ENCODE measurements at regions not wholly inside any gene's neighbourhood (a gene's known extent, or its start where the extent isn't known, plus 50 kb on each side); places are given as distances from the start of the nearest gene placed in this dataset.

- WGBS (ENCODE audit: insufficient coverage): 72% methylated on average over 8 of the region's 14 CpGs
- Mint-ChIP-seq H3K9me3 (peaks cover 4 to 9% (median 7%) of the 10 kb centered on the region in 3 donors), H3K4me1 (no peaks in the 10 kb centered on the region), H3K4me3 (no peak overlapping the region), H3K27ac (no peak overlapping the region), H3K36me3 (peaks cover 1% of the 10 kb centered on the region), H3K27me3 (peaks cover 6 to 11% of the 10 kb centered on the region in 2 donors)
- Histone ChIP-seq H3K36me3 (ENCODE audit: control insufficient read depth in 2 of 2, extremely low read depth in 1 of 2, insufficient read depth in 1 of 2, low read length in 1 of 2) (no peaks in the 10 kb centered on the region), H3K27ac (ENCODE audit: low read length) (no peak overlapping the region), H3K27me3 (replicated peaks in 1 of 2; ENCODE audit: control insufficient read depth in 2 of 2, extremely low read depth in 1 of 2, insufficient read depth in 2 of 2, low read length in 1 of 2) (peaks cover 0 to 23% of the 10 kb centered on the region in 2 experiments), H3K4me1 (ENCODE audit: control insufficient read depth in 1 of 2, extremely low read depth in 1 of 2, insufficient read depth in 2 of 2, low read length in 2 of 2) (no peaks in the 10 kb centered on the region), H3K4me3 (ENCODE audit: control insufficient read depth in 1 of 2, extremely low read depth in 1 of 2, low read length in 1 of 2) (no peak overlapping the region), H3K9me3 (no peaks in the 10 kb centered on the region)
- ChIA-PET POLR2A (no interaction called here), CTCF (no interaction called here)
- peak in 1 of 35 experiments; percentile 13 for DNase-seq
- no peak for ATAC-seq (replicated peaks in 1 of 4)
Observed at GRCh38 chr1:5265438-5266075, 611.1 kb downstream of the AJAP1 start.

- POLR2A ChIA-PET: no interaction called here
Observed at GRCh38 chr1:5264476-5264875, 610.1 kb downstream of the AJAP1 start.

GRCh38 chr1:5256793-5257192, 602.4 kb downstream of the AJAP1 start:
- Mint-ChIP-seq H3K36me3 (peaks cover 10% of the 10 kb centered on the region), H3K4me3 (no peak overlapping the region), H3K27ac (no peak overlapping the region), H3K27me3 (peaks cover 0 to 1% of the 10 kb centered on the region in 2 donors), H3K9me3 (peaks cover 3 to 23% (median 14%) of the 10 kb centered on the region in 3 donors), H3K4me1 (no peaks in the 10 kb centered on the region)
- POLR2A ChIA-PET: no interaction called here
- Histone ChIP-seq H3K9me3 (no peaks in the 10 kb centered on the region), H3K27ac (ENCODE audit: low read length) (no peak overlapping the region), H3K4me1 (ENCODE audit: control insufficient read depth in 1 of 2, extremely low read depth in 1 of 2, insufficient read depth in 2 of 2, low read length in 2 of 2) (no peaks in the 10 kb centered on the region), H3K4me3 (ENCODE audit: control insufficient read depth in 1 of 2, extremely low read depth in 1 of 2, low read length in 1 of 2) (no peak overlapping the region), H3K36me3 (ENCODE audit: control insufficient read depth in 2 of 2, extremely low read depth in 1 of 2, insufficient read depth in 1 of 2, low read length in 1 of 2) (no peaks in the 10 kb centered on the region), H3K27me3 (replicated peaks in 1 of 2; ENCODE audit: control insufficient read depth in 2 of 2, extremely low read depth in 1 of 2, insufficient read depth in 2 of 2, low read length in 1 of 2) (peaks cover 0 to 14% of the 10 kb centered on the region in 2 experiments)
- no peak for DNase-seq
- ATAC-seq (replicated peaks in 1 of 4): no peak
- CTCF ChIA-PET: no interaction called here
- WGBS (ENCODE audit: insufficient coverage): no CpG with 5 or more reads among the region's 2 CpGs

More at GRCh38 chr1:5264476-5264875, 610.1 kb downstream of the AJAP1 start:
- Mint-ChIP-seq H3K4me1 (no peaks in the 10 kb centered on the region), H3K27me3 (peaks cover 6 to 11% of the 10 kb centered on the region in 2 donors), H3K36me3 (peaks cover 3% of the 10 kb centered on the region), H3K4me3 (no peak overlapping the region), H3K27ac (no peak overlapping the region), H3K9me3 (peaks cover 9 to 11% (median 10%) of the 10 kb centered on the region in 3 donors)
- Histone ChIP-seq H3K36me3 (ENCODE audit: control insufficient read depth in 2 of 2, extremely low read depth in 1 of 2, insufficient read depth in 1 of 2, low read length in 1 of 2) (no peaks in the 10 kb centered on the region), H3K4me1 (ENCODE audit: control insufficient read depth in 1 of 2, extremely low read depth in 1 of 2, insufficient read depth in 2 of 2, low read length in 2 of 2) (no peaks in the 10 kb centered on the region), H3K9me3 (no peaks in the 10 kb centered on the region), H3K4me3 (ENCODE audit: control insufficient read depth in 1 of 2, extremely low read depth in 1 of 2, low read length in 1 of 2) (no peak overlapping the region), H3K27ac (ENCODE audit: low read length) (no peak overlapping the region), H3K27me3 (replicated peaks in 1 of 2; ENCODE audit: control insufficient read depth in 2 of 2, extremely low read depth in 1 of 2, insufficient read depth in 2 of 2, low read length in 1 of 2) (peaks cover 0 to 29% of the 10 kb centered on the region in 2 experiments)
- DNase-seq (no peak), ATAC-seq (replicated peaks in 1 of 4) (no peak)
- CTCF ChIA-PET: no interaction called here
- WGBS (ENCODE audit: insufficient coverage): no CpG with 5 or more reads among the region's 6 CpGs

GRCh38 chr1:5254975-5255374, 600.6 kb downstream of the AJAP1 start:
- ChIA-PET POLR2A (no interaction called here), CTCF (no interaction called here)
- Mint-ChIP-seq H3K4me1 (no peaks in the 10 kb centered on the region), H3K4me3 (no peak overlapping the region), H3K36me3 (peaks cover 7% of the 10 kb centered on the region), H3K9me3 (peaks cover 8 to 29% (median 14%) of the 10 kb centered on the region in 3 donors), H3K27me3 (peaks cover 0 to 2% of the 10 kb centered on the region in 2 donors), H3K27ac (no peak overlapping the region)
- Histone ChIP-seq H3K36me3 (ENCODE audit: control insufficient read depth in 2 of 2, extremely low read depth in 1 of 2, insufficient read depth in 1 of 2, low read length in 1 of 2) (no peaks in the 10 kb centered on the region), H3K27me3 (replicated peaks in 1 of 2; ENCODE audit: control insufficient read depth in 2 of 2, extremely low read depth in 1 of 2, insufficient read depth in 2 of 2, low read length in 1 of 2) (peaks cover 0 to 3% of the 10 kb centered on the region in 2 experiments), H3K27ac (ENCODE audit: low read length) (no peak overlapping the region), H3K4me1 (ENCODE audit: control insufficient read depth in 1 of 2, extremely low read depth in 1 of 2, insufficient read depth in 2 of 2, low read length in 2 of 2) (no peaks in the 10 kb centered on the region), H3K4me3 (ENCODE audit: control insufficient read depth in 1 of 2, extremely low read depth in 1 of 2, low read length in 1 of 2) (no peak overlapping the region), H3K9me3 (no peaks in the 10 kb centered on the region)
- 40% methylated on average over 1 of the region's 2 CpGs for WGBS (ENCODE audit: insufficient coverage)
- DNase-seq (peak in 1 of 35 experiments; percentile 13), ATAC-seq (replicated peaks in 1 of 4) (no peak)

- DNase-seq: peak in 1 of 35 experiments; percentile 7
- Mint-ChIP-seq H3K4me3 (no peak overlapping the region), H3K27ac (no peak overlapping the region), H3K36me3 (peaks cover 6% of the 10 kb centered on the region), H3K27me3 (peaks cover 2 to 7% of the 10 kb centered on the region in 2 donors), H3K9me3 (peaks cover 8 to 21% (median 9%) of the 10 kb centered on the region in 3 donors), H3K4me1 (no peaks in the 10 kb centered on the region)
- H3K9me3 ChIP-seq: no peaks in the 10 kb centered on the region
- POLR2A ChIA-PET: no interaction called here
- peaks cover 0 to 3% of the 10 kb centered on the region in 2 experiments for H3K27me3 ChIP-seq (replicated peaks in 1 of 2; ENCODE audit: control insufficient read depth in 2 of 2, extremely low read depth in 1 of 2, insufficient read depth in 2 of 2, low read length in 1 of 2)
- no peaks in the 10 kb centered on the region for H3K4me1 ChIP-seq (ENCODE audit: control insufficient read depth in 1 of 2, extremely low read depth in 1 of 2, insufficient read depth in 2 of 2, low read length in 2 of 2)
- CTCF ChIA-PET: no interaction called here
- H3K36me3 ChIP-seq (ENCODE audit: control insufficient read depth in 2 of 2, extremely low read depth in 1 of 2, insufficient read depth in 1 of 2, low read length in 1 of 2): no peaks in the 10 kb centered on the region
- 81% methylated on average over 11 of the region's 15 CpGs for WGBS (ENCODE audit: insufficient coverage)
- ATAC-seq (replicated peaks in 1 of 4): no peak
- no peak overlapping the region for H3K27ac ChIP-seq (ENCODE audit: low read length)
- H3K4me3 ChIP-seq (ENCODE audit: control insufficient read depth in 1 of 2, extremely low read depth in 1 of 2, low read length in 1 of 2): no peak overlapping the region
Observed at GRCh38 chr1:5254131-5254725, 599.8 kb downstream of the AJAP1 start.

GRCh38 chr1:5253036-5253435, 598.6 kb downstream of the AJAP1 start:
- WGBS (ENCODE audit: insufficient coverage): 98% methylated on average over 4 of the region's 5 CpGs
- H3K27ac Mint-ChIP-seq: no peak overlapping the region
- peak in 1 of 35 experiments; percentile 2 for DNase-seq
- CTCF ChIA-PET: no interaction called here
- POLR2A ChIA-PET: no interaction called here
- H3K4me1 Mint-ChIP-seq: no peaks in the 10 kb centered on the region
- peaks cover 0 to 10% (median 5%) of the 10 kb centered on the region in 3 donors for H3K9me3 Mint-ChIP-seq
- Histone ChIP-seq H3K4me3 (ENCODE audit: control insufficient read depth in 1 of 2, extremely low read depth in 1 of 2, low read length in 1 of 2) (no peak overlapping the region), H3K4me1 (ENCODE audit: control insufficient read depth in 1 of 2, extremely low read depth in 1 of 2, insufficient read depth in 2 of 2, low read length in 2 of 2) (no peaks in the 10 kb centered on the region), H3K27me3 (replicated peaks in 1 of 2; ENCODE audit: control insufficient read depth in 2 of 2, extremely low read depth in 1 of 2, insufficient read depth in 2 of 2, low read length in 1 of 2) (peaks cover 0 to 3% of the 10 kb centered on the region in 2 experiments), H3K36me3 (ENCODE audit: control insufficient read depth in 2 of 2, extremely low read depth in 1 of 2, insufficient read depth in 1 of 2, low read length in 1 of 2) (no peaks in the 10 kb centered on the region), H3K9me3 (no peaks in the 10 kb centered on the region), H3K27ac (ENCODE audit: low read length) (no peak overlapping the region)
- peaks cover 4 to 10% of the 10 kb centered on the region in 2 donors for H3K27me3 Mint-ChIP-seq
- no peaks in the 10 kb centered on the region for H3K36me3 Mint-ChIP-seq
- no peak overlapping the region for H3K4me3 Mint-ChIP-seq
- ATAC-seq (replicated peaks in 1 of 4): no peak
